ENCODE measurements at regions not wholly inside any gene's neighbourhood (a gene's known extent, or its start where the extent isn't known, plus 50 kb on each side); places are given as distances from the start of the nearest gene placed in this dataset.

DNA sequence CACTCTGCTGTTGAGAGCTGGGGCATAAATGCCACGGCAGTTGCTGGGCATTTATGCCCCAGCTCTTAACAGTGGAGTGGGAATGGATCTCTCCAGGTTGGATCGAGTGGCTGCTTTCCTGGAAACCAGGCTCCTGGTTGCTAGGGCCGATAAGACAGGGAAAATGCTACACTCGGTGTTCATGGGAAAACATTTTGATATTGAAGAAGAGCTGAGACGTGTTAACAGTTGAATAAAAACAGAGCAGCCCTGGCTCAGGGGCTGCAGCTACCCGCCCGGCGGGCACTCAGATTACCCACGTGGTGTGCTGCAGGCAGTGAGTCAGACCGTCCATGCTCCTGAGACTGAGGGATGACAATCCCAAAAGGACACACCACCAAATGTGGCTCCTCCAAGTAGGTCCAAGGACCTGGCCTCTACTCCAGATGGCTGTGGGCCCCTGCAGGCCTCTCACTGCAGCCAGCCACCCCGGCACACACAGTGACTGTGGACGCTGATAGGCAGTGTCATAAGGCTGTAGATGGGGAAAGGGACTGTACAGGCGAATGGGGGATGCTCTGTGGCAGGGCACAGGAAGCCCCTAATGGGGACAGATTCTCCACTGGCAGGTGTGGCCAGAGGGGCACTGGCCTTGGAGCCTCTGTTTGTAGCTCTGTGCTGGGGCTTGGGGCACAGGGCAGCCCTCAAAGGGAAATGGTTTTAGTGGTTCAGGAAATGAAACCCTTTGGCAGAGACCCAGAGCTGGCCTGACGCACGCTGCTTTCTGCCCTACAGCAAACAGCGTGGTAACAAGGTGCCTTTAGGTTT is 237.8 kb downstream of the LY86 start (continued):
- TF ChIP-seq KDM2B (CRISPR knock-in tag; IDR thresholded peaks at IDR 0.05) (no peak), PYGO2 (tag; IDR thresholded peaks at IDR 0.05) (no peak), NR2C2 (CRISPR knock-in tag; IDR thresholded peaks at IDR 0.05) (no peak), NR2C2 (tag; IDR thresholded peaks at IDR 0.05) (no peak), YBX1 (IDR thresholded peaks at IDR 0.05) (no peak)
- TF ChIP-seq, protein P1, sequence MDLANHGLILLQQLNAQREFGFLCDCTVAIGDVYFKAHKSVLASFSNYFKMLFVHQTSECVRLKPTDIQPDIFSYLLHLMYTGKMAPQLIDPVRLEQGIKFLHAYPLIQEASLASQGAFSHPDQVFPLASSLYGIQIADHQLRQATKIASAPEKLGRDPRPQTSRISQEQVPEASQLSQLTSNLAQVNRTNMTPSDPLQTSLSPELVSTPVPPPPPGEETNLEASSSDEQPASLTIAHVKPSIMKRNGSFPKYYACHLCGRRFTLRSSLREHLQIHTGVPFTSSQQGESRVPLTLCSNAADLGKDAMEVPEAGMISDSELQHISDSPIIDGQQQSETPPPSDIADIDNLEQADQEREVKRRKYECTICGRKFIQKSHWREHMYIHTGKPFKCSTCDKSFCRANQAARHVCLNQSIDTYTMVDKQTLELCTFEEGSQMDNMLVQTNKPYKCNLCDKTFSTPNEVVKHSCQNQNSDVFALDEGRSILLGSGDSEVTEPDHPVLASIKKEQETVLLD (IDR thresholded peaks at IDR 0.05) = no peak
- TF ChIP-seq, protein P2, sequence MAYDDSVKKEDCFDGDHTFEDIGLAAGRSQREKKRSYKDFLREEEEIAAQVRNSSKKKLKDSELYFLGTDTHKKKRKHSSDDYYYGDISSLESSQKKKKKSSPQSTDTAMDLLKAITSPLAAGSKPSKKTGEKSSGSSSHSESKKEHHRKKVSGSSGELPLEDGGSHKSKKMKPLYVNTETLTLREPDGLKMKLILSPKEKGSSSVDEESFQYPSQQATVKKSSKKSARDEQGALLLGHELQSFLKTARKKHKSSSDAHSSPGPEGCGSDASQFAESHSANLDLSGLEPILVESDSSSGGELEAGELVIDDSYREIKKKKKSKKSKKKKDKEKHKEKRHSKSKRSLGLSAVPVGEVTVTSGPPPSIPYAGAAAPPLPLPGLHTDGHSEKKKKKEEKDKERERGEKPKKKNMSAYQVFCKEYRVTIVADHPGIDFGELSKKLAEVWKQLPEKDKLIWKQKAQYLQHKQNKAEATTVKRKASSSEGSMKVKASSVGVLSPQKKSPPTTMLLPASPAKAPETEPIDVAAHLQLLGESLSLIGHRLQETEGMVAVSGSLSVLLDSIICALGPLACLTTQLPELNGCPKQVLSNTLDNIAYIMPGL (CRISPR knock-in tag; IDR thresholded peaks at IDR 0.05) = no peak
- TF ChIP-seq, protein P3, sequence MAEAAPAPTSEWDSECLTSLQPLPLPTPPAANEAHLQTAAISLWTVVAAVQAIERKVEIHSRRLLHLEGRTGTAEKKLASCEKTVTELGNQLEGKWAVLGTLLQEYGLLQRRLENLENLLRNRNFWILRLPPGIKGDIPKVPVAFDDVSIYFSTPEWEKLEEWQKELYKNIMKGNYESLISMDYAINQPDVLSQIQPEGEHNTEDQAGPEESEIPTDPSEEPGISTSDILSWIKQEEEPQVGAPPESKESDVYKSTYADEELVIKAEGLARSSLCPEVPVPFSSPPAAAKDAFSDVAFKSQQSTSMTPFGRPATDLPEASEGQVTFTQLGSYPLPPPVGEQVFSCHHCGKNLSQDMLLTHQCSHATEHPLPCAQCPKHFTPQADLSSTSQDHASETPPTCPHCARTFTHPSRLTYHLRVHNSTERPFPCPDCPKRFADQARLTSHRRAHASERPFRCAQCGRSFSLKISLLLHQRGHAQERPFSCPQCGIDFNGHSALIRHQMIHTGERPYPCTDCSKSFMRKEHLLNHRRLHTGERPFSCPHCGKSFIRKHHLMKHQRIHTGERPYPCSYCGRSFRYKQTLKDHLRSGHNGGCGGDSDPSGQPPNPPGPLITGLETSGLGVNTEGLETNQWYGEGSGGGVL (CRISPR knock-in tag; IDR thresholded peaks at IDR 0.05) = no peak

All from K562 (cell line).